ENCODE measurements at regions not wholly inside any gene's neighbourhood (a gene's known extent, or its start where the extent isn't known, plus 50 kb on each side); places are given as distances from the start of the nearest gene placed in this dataset.

DNA sequence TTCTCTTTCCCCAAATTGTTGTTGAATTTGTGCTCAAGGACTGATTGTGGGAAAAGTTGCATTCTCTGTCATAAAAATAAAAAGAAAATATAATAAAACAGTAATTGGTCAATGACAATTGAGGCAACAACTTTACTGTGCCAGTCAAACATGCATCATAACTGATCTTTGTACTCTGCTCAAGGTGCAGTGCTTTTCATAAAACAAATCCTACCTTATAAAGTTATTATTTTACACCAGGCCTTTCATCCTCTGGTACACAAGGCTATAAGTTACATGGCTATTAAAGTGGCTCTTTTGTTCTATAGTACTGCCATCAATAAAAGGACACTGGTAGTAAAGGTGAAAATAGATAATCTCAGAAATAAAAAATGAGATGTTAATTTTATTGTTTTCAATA, 761.9 kb downstream of the SATB2 start:
- TF ChIP-seq CTCF (conservative IDR thresholded peaks at IDR 0.05; ENCODE audit: low read depth, low read length) (no peak), EZH2phosphoT487 (IDR thresholded peaks at IDR 0.05; ENCODE audit: borderline replicate concordance, low read length) (no peak)

All from PC-3 (cell line).